ENCODE measurements at regions not wholly inside any gene's neighbourhood (a gene's known extent, or its start where the extent isn't known, plus 50 kb on each side); places are given as distances from the start of the nearest gene placed in this dataset.

- no peak overlapping the region for H3K27ac ChIP-seq
- no peak overlapping the region for H3K4me3 ChIP-seq
- ChIA-PET CTCF (interaction anchor here (1.6 kb wide), 1 partner anchor 19 kb away, joined by 3 read pairs; no protein-coding TSS in a partner anchor), POLR2A (no interaction called here)
- no peak overlapping the region for H3K4me2 ChIP-seq
- H3K9me3 ChIP-seq, result no peaks in the 10 kb centered on the region
- no peak for TF ChIP-seq SMC3 (IDR thresholded peaks at IDR 0.05)
- no peak for TF ChIP-seq TFCP2L1 (CRISPR knock-in tag; IDR thresholded peaks at IDR 0.05)
- TF ChIP-seq RAD21 (conservative IDR thresholded peaks at IDR 0.05 in 1 of 2, IDR thresholded peaks at IDR 0.05 in 1 of 2), result no peak
- TF ChIP-seq EP300 (IDR thresholded peaks at IDR 0.05), result no peak
- no peak for TF ChIP-seq HMGXB4 (CRISPR knock-in tag; IDR thresholded peaks at IDR 0.05; ENCODE audit: borderline replicate concordance)
- no peak for TF ChIP-seq NFE2L2 (conservative IDR thresholded peaks at IDR 0.05; ENCODE audit: low read length)
- no peak for TF ChIP-seq ZC3H11A (IDR thresholded peaks at IDR 0.05)
- no peak for TF ChIP-seq MYC (IDR thresholded peaks at IDR 0.05; ENCODE audit: borderline replicate concordance, low read length)
- TF ChIP-seq JUNB (IDR thresholded peaks at IDR 0.05), result no peak
- TF ChIP-seq, protein P1, sequence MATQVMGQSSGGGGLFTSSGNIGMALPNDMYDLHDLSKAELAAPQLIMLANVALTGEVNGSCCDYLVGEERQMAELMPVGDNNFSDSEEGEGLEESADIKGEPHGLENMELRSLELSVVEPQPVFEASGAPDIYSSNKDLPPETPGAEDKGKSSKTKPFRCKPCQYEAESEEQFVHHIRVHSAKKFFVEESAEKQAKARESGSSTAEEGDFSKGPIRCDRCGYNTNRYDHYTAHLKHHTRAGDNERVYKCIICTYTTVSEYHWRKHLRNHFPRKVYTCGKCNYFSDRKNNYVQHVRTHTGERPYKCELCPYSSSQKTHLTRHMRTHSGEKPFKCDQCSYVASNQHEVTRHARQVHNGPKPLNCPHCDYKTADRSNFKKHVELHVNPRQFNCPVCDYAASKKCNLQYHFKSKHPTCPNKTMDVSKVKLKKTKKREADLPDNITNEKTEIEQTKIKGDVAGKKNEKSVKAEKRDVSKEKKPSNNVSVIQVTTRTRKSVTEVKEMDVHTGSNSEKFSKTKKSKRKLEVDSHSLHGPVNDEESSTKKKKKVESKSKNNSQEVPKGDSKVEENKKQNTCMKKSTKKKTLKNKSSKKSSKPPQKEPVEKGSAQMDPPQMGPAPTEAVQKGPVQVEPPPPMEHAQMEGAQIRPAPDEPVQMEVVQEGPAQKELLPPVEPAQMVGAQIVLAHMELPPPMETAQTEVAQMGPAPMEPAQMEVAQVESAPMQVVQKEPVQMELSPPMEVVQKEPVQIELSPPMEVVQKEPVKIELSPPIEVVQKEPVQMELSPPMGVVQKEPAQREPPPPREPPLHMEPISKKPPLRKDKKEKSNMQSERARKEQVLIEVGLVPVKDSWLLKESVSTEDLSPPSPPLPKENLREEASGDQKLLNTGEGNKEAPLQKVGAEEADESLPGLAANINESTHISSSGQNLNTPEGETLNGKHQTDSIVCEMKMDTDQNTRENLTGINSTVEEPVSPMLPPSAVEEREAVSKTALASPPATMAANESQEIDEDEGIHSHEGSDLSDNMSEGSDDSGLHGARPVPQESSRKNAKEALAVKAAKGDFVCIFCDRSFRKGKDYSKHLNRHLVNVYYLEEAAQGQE (IDR thresholded peaks at IDR 0.05), result no peak
- H3K4me1 ChIP-seq, result no peaks in the 10 kb centered on the region
- DNase-seq (ENCODE audit: low read depth in 1 of 2, low spot score in 1 of 2), result no peak
- 62% methylated on average over 9 of the region's 9 CpGs for WGBS (ENCODE audit: missing lambda C conversion rate)
- no peak for ATAC-seq
- FAIRE-seq, result no peak
Measured at GRCh38 chr5:171537070-171537849, 117.8 kb downstream of the FGF18 start.

- WGBS (ENCODE audit: missing lambda C conversion rate), result 69% methylated on average over 3 of the region's 3 CpGs
- Histone ChIP-seq H3K4me1 (no peaks in the 10 kb centered on the region), H3K27ac (no peak overlapping the region), H3K4me3 (no peak overlapping the region), H3K4me2 (no peak overlapping the region), H3K9me3 (no peaks in the 10 kb centered on the region)
- CTCF ChIA-PET, result interaction anchor here (1.6 kb wide), 1 partner anchor 18 kb away, joined by 3 read pairs; no protein-coding TSS in a partner anchor
- no peak for FAIRE-seq
- peak; percentile 23 to 25; a peak in 1 of 6 replicates for ATAC-seq
- DNase-seq (ENCODE audit: low read depth in 1 of 2, low spot score in 1 of 2), result no peak
- no peak for TF ChIP-seq HEYL (CRISPR knock-in tag; IDR thresholded peaks at IDR 0.05)
- TF ChIP-seq, protein P2, sequence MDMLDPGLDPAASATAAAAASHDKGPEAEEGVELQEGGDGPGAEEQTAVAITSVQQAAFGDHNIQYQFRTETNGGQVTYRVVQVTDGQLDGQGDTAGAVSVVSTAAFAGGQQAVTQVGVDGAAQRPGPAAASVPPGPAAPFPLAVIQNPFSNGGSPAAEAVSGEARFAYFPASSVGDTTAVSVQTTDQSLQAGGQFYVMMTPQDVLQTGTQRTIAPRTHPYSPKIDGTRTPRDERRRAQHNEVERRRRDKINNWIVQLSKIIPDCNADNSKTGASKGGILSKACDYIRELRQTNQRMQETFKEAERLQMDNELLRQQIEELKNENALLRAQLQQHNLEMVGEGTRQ (IDR thresholded peaks at IDR 0.05), result peak; percentile 40; the same call in 1 of the 2 replicates
- POLR2A ChIA-PET, result no interaction called here
Measured at GRCh38 chr5:171537923-171538537, 118.6 kb downstream of the FGF18 start.

GRCh38 chr5:171538681-171539080 lies 119.2 kb downstream of the FGF18 start:
- no peak for ATAC-seq
- WGBS (ENCODE audit: missing lambda C conversion rate), result 45% methylated on average over 4 of the region's 4 CpGs
- TF ChIP-seq ZNF302 (CRISPR knock-in tag; IDR thresholded peaks at IDR 0.05) (no peak), ESRRA (IDR thresholded peaks at IDR 0.05; ENCODE audit: borderline replicate concordance, low read length) (no peak), NFE2L2 (conservative IDR thresholded peaks at IDR 0.05; ENCODE audit: low read length) (no peak), SMC3 (IDR thresholded peaks at IDR 0.05) (no peak), CTCF (IDR thresholded peaks at IDR 0.05) (no peak), POLR2AphosphoS2 (conservative IDR thresholded peaks at IDR 0.05; ENCODE audit: low read length) (no peak), E2F6 (IDR thresholded peaks at IDR 0.05; ENCODE audit: borderline replicate concordance, low read depth) (no peak), MAZ (IDR thresholded peaks at IDR 0.05; ENCODE audit: borderline replicate concordance, low read depth, low read length) (no peak), JUN (IDR thresholded peaks at IDR 0.05) (no peak), FOSL2 (IDR thresholded peaks at IDR 0.05) (no peak), FOSL2 (CRISPR knock-in tag; IDR thresholded peaks at IDR 0.05) (no peak)
- TF ChIP-seq, protein P3, sequence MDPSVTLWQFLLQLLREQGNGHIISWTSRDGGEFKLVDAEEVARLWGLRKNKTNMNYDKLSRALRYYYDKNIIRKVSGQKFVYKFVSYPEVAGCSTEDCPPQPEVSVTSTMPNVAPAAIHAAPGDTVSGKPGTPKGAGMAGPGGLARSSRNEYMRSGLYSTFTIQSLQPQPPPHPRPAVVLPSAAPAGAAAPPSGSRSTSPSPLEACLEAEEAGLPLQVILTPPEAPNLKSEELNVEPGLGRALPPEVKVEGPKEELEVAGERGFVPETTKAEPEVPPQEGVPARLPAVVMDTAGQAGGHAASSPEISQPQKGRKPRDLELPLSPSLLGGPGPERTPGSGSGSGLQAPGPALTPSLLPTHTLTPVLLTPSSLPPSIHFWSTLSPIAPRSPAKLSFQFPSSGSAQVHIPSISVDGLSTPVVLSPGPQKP (IDR thresholded peaks at IDR 0.05; ENCODE audit: low read depth, low read length), result no peak

More at GRCh38 chr5:171538681-171539080, 119.2 kb downstream of the FGF18 start:
- CTCF ChIA-PET, result interaction anchor here (1.6 kb wide), 1 partner anchor 17 kb away, joined by 3 read pairs; no protein-coding TSS in a partner anchor
- FAIRE-seq (no peak), DNase-seq (ENCODE audit: low read depth in 1 of 2, low spot score in 1 of 2) (no peak)
- POLR2A ChIA-PET, result no interaction called here
- Histone ChIP-seq H3K9me3 (no peaks in the 10 kb centered on the region), H3K4me1 (no peaks in the 10 kb centered on the region), H3K4me3 (no peak overlapping the region), H3K4me2 (no peak overlapping the region), H3K27ac (no peak overlapping the region)
